GM13977 (cell line): ENCODE measurements at regions not wholly inside any gene's neighbourhood (a gene's known extent, or its start where the extent isn't known, plus 50 kb on each side); places are given as distances from the start of the nearest gene placed in this dataset.

Experiments used
- DNase-seq: peaks from one replicate; pipeline ENCODE4 v3.0.0; 2012; ENCODE audit warnings: low spot score
- CTCF ChIP-seq: IDR thresholded peaks from 2 replicates; pipeline ENCODE4 v1.5.1; 2012; ENCODE audit warnings: mild to moderate bottlenecking, control low read depth; ENCODE audit not compliant: insufficient read depth; ENCODE audit errors: extremely low read depth, missing control alignments
- in situ Hi-C: fragments of 300-500 bp; cut with MboI; formaldehyde crosslinking; loops from one replicate; pipeline ENCODE4 v1.12.0; 2022; ENCODE audit warnings: low sequenced_read_pairs, low pct_unique_long_range_greater_than_20kb, mixed read lengths, inconsistent platforms; ENCODE audit not compliant: unreplicated experiment

- DNase-seq = no peak
These were observed 261.2 kb downstream of the CLIC5 start for GRCh38 chr6:45754432-45754831.

GRCh38 chr6:45746046-45746445 lies 269.6 kb downstream of the CLIC5 start:
- no peak for DNase-seq
- no peak for TF ChIP-seq CTCF
- in situ Hi-C loops = no loop called here

More at GRCh38 chr6:45754432-45754831, 261.2 kb downstream of the CLIC5 start:
- TF ChIP-seq CTCF = no peak
- in situ Hi-C loops = no loop called here

- DNase-seq = no peak
- in situ Hi-C loops = no loop called here
- no peak for TF ChIP-seq CTCF
These were observed 272.5 kb downstream of the CLIC5 start for GRCh38 chr6:45743028-45743615.

GRCh38 chr6:45742591-45742990 lies 273.1 kb downstream of the CLIC5 start:
- TF ChIP-seq CTCF = no peak
- in situ Hi-C loops = no loop called here
- no peak for DNase-seq

GRCh38 chr6:45741437-45742171 lies 274.1 kb downstream of the CLIC5 start:
- TF ChIP-seq CTCF = no peak
- peak; percentile 12 for DNase-seq
- in situ Hi-C loops = no loop called here

GRCh38 chr6:45739058-45739457 lies 276.6 kb downstream of the CLIC5 start:
- in situ Hi-C loops = no loop called here

More at GRCh38 chr6:45739058-45739457, 276.6 kb downstream of the CLIC5 start:
- DNase-seq = no peak
- no peak for TF ChIP-seq CTCF
